Parathyroid adenoma (tissue), 2 donors: ENCODE measurements at regions not wholly inside any gene's neighbourhood (a gene's known extent, or its start where the extent isn't known, plus 50 kb on each side); places are given as distances from the start of the nearest gene placed in this dataset.

Experiments used
- H2AFZ ChIP-seq: fragments of 300-600 bp; sonication (generic); one replicate; pipeline ENCODE4 v1.7.0; 2017; ENCODE audit warnings: antibody characterized with exemption, mild to moderate bottlenecking
- H3K27ac ChIP-seq: fragments of 300-600 bp; sonication (generic); one replicate; pipeline ENCODE4 v1.7.0; 2017
- H3K27me3 ChIP-seq: fragments of 300-600 bp; sonication (generic); one replicate; pipeline ENCODE4 v1.7.0; 2017; ENCODE audit warnings: low read length; ENCODE audit not compliant: control insufficient read depth, insufficient read depth
- H3K36me3 ChIP-seq: fragments of 300-600 bp; sonication (generic); one replicate; pipeline ENCODE4 v1.7.0; 2017; ENCODE audit warnings: low read length; ENCODE audit not compliant: control insufficient read depth, insufficient read depth
- H3K4me1 ChIP-seq: fragments of 300-600 bp; sonication (generic); one replicate; pipeline ENCODE4 v1.7.0; 2017; ENCODE audit warnings: control low read depth
- H3K4me2 ChIP-seq: fragments of 300-600 bp; sonication (generic); one replicate; pipeline ENCODE4 v1.7.0; 2017; ENCODE audit warnings: low read length
- H3K4me3 ChIP-seq: fragments of 300-600 bp; sonication (generic); one replicate; pipeline ENCODE4 v1.7.0; 2017; ENCODE audit warnings: low read depth, low read length
- H3K79me2 ChIP-seq: fragments of 300-600 bp; sonication (generic); one replicate; pipeline ENCODE4 v1.7.0; 2017; ENCODE audit warnings: control low read depth
- H3K9ac ChIP-seq: fragments of 300-600 bp; sonication (generic); one replicate; pipeline ENCODE4 v1.7.0; 2017; ENCODE audit warnings: mild to moderate bottlenecking
- H3K9me3 ChIP-seq: fragments of 300-600 bp; sonication (generic); one replicate; pipeline ENCODE4 v1.7.0; 2017; ENCODE audit warnings: low read length; ENCODE audit not compliant: control insufficient read depth
- TF ChIP-seq, protein P1 (sequence below): fragments of 300-600 bp; sonication (generic); IDR thresholded peaks from one replicate; pipeline ENCODE4 v1.7.0; 2017; ENCODE audit warnings: antibody characterized with exemption, mild to moderate bottlenecking
- donor health status: primary hyperparathyroidism.

DNA sequence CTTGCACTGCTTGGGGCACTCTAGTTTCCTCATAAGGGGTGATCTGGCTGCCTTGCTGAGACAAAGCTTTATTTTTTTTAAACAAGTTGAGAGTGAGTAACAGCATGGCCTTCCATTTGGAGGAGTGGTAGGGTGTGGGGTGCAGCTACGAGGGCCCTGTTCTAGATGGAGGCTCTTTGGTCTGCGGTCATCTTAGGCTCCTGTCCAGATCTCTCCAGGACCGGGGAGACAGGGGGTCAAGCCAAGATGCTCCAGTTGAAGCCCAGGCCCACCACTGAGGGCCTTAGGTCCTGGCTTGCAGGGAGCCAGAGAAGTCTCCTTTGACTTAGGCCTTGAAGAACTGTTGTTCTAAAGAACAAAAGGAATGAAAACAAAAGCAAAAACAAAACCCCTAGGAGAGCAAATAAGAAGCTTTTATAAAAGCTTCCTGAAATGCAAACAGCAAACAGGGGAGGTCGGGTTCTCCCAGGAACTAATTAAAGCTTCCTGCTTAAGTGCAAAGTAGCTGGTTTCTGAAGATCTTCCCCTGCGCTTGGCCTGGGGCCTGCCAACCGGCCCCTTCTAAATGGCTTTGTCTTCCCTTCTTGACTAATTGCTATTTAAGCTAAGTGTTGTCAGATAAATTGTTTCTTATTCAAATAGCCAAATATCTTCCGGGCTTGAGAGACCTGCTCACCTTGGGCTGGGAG is 259.2 kb downstream of the GLRX3 start:
- no peaks in the 10 kb centered on the region for H3K9me3 ChIP-seq
- no peak overlapping the region for H3K9ac ChIP-seq
- no peak overlapping the region for H3K27ac ChIP-seq
- H3K4me2 ChIP-seq, result no peak overlapping the region
- no peaks in the 10 kb centered on the region for H3K79me2 ChIP-seq
- no peak overlapping the region for H3K4me3 ChIP-seq
- H3K4me1 ChIP-seq, result no peaks in the 10 kb centered on the region
- TF ChIP-seq, protein P1, sequence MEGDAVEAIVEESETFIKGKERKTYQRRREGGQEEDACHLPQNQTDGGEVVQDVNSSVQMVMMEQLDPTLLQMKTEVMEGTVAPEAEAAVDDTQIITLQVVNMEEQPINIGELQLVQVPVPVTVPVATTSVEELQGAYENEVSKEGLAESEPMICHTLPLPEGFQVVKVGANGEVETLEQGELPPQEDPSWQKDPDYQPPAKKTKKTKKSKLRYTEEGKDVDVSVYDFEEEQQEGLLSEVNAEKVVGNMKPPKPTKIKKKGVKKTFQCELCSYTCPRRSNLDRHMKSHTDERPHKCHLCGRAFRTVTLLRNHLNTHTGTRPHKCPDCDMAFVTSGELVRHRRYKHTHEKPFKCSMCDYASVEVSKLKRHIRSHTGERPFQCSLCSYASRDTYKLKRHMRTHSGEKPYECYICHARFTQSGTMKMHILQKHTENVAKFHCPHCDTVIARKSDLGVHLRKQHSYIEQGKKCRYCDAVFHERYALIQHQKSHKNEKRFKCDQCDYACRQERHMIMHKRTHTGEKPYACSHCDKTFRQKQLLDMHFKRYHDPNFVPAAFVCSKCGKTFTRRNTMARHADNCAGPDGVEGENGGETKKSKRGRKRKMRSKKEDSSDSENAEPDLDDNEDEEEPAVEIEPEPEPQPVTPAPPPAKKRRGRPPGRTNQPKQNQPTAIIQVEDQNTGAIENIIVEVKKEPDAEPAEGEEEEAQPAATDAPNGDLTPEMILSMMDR, result no peak
- H3K27me3 ChIP-seq, result no peaks in the 10 kb centered on the region
- no peaks in the 10 kb centered on the region for H3K36me3 ChIP-seq
- H2AFZ ChIP-seq, result no peak overlapping the region

DNA sequence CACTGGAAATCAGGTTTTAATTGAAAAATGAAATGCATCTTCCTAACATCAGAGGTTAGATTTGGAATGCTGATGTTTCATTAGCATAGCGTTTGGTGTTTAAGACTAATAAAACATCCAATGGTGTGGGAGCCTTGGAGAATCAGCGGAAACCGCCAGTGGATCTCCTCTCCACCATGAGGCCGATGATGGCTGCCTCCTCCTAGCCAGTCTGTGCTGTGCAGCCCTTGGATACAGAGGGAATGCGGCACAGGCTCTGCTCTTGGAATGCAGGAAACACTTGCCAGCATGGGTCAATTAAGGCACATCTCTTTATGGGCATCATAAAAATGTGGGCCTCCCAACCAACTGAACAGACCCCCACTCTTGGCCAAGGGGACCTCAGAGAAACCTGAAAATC is 259.9 kb downstream of the GLRX3 start:
- no peak overlapping the region for H3K4me3 ChIP-seq
- no peak overlapping the region for H2AFZ ChIP-seq
- no peak overlapping the region for H3K4me2 ChIP-seq
- no peaks in the 10 kb centered on the region for H3K36me3 ChIP-seq
- TF ChIP-seq, protein P1, result no peak
- no peaks in the 10 kb centered on the region for H3K27me3 ChIP-seq
- H3K79me2 ChIP-seq, result no peaks in the 10 kb centered on the region
- H3K4me1 ChIP-seq, result no peaks in the 10 kb centered on the region
- no peak overlapping the region for H3K9ac ChIP-seq
- H3K27ac ChIP-seq, result no peak overlapping the region
- H3K9me3 ChIP-seq, result no peaks in the 10 kb centered on the region

DNA sequence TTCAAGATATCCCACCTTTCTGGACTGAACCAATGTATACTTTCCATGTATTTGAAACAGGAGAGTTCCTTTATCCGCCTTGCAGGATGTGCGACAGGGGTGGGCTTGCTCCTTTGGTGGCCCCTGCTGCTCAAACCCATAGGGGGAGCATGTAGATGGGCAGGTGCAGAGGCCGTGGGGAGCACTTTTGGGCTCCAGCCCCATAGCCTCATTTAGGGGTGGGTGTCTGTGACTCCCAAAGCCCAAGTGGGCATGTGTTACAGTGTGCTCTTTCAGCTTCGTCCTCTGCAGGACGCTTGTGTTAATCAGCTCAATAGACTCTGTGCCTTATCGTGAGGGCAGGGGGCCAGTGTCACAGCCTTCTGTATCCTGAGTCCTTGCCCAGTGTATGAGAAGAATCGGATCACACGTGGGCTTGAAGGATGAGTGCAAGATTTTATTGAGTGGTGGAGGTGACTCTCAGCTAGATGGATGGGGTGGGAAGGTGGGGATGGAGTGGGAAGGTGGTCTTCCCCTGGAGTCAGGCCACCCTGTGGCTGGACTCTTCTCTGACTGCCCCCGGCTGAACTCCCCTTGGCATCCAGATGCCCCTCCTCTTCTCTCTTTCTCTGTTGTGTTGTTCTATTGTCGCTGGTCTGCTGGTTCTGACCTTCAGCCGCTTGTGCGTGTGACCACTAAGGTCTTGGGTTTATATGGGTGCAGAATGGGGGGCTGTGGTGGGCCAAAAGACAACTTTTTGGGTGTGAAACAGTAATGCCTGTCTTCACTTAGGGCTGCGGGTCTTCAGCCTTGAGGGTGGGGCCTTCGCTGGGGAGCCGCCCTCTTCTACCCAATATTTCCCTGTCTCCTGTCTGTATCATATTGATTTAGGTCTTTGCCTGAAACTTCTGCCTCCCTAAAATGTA is 262.2 kb downstream of the GLRX3 start:
- Histone ChIP-seq H3K4me2 (no peak overlapping the region), H3K36me3 (no peaks in the 10 kb centered on the region), H3K27me3 (no peaks in the 10 kb centered on the region), H3K9ac (no peak overlapping the region), H3K79me2 (no peaks in the 10 kb centered on the region), H3K4me3 (no peak overlapping the region), H3K9me3 (no peaks in the 10 kb centered on the region), H3K4me1 (no peaks in the 10 kb centered on the region), H2AFZ (no peak overlapping the region), H3K27ac (no peak overlapping the region)
- TF ChIP-seq, protein P1, result no peak

DNA sequence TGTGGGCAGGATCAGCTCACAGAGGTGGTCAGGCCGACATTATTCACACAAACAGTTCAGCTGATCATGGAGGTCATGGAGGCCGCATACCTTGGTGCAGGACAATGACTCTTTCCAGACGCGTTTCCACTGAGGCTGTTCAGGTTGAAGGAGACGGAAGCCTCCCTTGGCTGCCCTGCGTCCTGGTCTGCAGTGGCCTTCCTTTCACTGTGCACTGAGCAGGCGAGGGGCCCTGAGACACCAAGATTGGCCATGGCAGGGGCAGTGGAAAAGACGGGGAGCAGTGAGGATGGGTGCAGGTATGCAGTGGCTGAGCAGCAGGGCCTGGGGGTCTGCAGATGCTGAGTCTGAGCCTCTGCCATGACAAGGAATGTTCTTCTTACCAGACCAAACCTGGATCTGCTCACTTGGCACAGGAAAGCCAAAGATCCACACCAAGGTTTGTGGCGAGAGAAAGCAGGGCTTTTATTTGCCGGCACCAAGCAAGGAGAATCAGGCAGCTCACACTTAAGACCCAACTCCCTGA is 263.3 kb downstream of the GLRX3 start:
- H3K9me3 ChIP-seq, result no peaks in the 10 kb centered on the region
- no peaks in the 10 kb centered on the region for H3K4me1 ChIP-seq
- H3K9ac ChIP-seq, result no peak overlapping the region
- no peaks in the 10 kb centered on the region for H3K27me3 ChIP-seq
- TF ChIP-seq, protein P1, result no peak
- H2AFZ ChIP-seq, result no peak overlapping the region
- no peak overlapping the region for H3K4me2 ChIP-seq
- H3K4me3 ChIP-seq, result no peak overlapping the region
- no peaks in the 10 kb centered on the region for H3K79me2 ChIP-seq
- H3K27ac ChIP-seq, result no peak overlapping the region
- no peaks in the 10 kb centered on the region for H3K36me3 ChIP-seq
